HUDEP-2 (cell line): ENCODE measurements at regions not wholly inside any gene's neighbourhood (a gene's known extent, or its start where the extent isn't known, plus 50 kb on each side); places are given as distances from the start of the nearest gene placed in this dataset.

Experiments used
- DNase-seq, 76 experiments: peaks; one replicate each; lab custom pipeline; 2025; ENCODE audit not compliant: unreplicated experiment in 76 of 76; lab: John Stamatoyannopoulos, UW

- DNase-seq: no peak
Measured at GRCh38 chr1:83773059-83773458, 225.9 kb downstream of the TTLL7 start.

DNA sequence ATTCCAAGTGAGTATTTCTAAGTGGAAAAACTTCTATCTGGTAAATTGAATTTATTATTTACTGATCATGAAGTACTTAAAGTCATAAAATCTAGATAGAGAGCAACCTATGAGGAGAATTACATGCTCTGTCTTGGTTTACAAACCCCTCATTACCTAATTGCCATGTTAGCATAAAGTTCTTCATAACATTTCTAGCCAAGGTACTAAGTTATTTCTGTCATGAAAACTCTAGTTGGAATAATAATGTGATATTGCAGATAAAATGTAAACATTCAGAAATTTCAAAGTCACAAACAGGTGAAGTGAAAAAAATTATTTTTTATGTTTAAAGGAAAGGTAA is 228.6 kb downstream of the TTLL7 start:
- DNase-seq: no peak

- no peak for DNase-seq
Measured at GRCh38 chr1:83769594-83770318, 229.2 kb downstream of the TTLL7 start.

DNA sequence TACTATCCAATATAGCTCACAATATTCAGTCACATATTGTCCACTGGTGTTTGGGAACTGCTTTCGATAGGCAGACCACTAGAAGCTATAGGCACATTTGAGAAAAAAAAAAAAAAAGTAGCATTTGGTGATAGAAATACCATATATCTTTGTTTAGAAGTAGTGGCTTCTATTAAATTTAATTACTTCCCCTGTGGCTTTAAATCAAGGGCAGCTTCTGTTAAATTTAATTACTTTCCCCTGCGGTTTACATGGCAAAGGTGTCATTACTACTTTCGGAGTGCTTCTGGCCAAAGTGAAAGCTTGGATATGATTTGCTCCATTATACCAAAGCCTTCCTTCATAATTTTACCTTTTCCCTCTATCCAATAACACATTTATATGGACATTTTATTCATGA is 229.9 kb downstream of the TTLL7 start:
- no peak for DNase-seq

DNA sequence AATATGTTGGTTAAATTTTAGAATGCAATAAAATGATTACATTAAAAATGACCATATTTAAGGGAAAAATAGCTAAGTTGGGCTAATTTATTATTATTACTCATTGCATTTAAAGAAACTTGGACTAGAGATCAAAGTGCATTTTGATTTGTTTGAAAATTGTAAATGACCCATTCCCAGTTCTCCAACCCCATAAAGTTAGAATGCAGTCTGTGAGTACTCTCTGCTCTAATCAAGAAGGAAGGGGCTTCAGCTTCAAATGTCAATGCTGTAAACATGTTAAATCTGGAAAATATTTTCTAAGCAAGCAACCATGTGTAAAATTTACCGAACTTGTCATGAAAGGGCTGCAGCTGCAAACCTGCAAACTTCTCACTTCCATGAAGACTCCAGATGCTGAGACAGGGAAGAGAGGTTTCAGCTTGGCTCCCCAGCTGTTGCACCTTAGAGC is 232.7 kb downstream of the TTLL7 start:
- DNase-seq: no peak

- DNase-seq: no peak
Measured at GRCh38 chr1:83765125-83765524, 233.8 kb downstream of the TTLL7 start.

DNA sequence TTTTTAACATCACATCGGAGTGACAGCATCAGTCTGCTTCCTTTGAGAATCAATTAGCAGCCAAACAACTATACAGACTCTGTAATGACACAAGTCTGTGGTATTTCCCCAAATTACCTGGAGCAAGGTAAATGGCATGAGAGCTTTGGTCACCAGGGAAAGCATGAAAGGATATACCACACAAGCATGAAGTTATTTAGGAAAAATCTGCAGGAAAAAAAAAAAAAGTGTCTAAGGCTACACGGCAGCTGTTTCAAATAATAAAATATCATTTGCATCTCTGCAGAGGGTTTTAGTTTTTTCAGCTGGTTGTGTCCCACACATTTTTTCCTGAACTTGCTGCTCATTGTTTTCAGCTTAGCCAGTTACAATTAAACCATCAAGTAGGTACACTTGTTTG is 234.7 kb downstream of the TTLL7 start:
- no peak for DNase-seq

DNA sequence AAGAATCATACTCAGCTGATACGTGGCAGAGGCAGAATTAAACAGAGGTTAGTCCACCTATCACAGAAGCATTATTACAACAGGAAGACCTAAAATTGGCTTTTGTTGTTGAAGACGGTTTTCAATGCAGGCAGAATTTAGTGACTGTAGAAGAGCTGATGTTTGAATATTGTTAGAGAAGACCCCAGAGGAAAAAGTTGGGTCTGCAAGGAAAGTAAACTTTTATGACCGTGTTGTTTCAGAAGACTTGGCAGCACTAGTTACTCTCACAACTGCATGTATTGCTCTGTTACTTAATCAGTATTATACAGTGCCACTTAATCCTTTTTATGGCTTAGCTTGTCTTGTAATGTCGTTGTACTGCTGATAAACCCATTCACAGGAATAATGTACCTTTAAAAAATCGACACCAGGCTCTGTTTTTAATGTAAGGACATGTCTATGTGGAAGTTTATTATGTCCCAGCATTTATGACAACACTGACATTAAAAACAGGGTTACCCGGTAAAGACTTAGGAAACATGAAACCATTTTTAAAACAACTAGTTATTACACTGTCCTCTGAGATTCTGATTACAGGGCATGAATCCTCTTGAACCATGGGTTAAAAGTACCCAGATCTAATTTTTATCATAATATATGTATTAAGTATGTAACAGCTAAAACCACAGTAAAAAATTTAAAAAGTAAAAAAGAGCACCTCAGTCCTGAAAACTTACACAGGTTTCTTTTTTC is 235.4 kb downstream of the TTLL7 start:
- DNase-seq: no peak

- no peak for DNase-seq
Measured at GRCh38 chr1:83762416-83762815, 236.5 kb downstream of the TTLL7 start.

DNA sequence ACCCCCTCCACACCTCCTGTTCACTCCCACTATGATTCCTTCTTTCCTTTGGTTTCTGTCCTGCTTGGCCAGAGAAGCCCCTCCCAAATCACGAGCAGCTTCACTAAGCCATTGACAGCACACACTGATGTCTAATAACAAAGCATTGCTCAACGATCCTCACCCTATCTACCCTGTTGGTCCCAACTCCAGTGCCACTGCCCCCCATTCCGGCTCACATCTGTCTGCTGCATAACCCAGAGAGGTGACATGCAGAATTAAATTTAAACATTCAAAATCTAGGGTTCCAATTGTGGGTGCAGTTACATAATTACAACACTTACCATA is 236.9 kb downstream of the TTLL7 start:
- no peak for DNase-seq

- no peak for DNase-seq
Measured at GRCh38 chr1:83761167-83762038, 237.5 kb downstream of the TTLL7 start.

DNA sequence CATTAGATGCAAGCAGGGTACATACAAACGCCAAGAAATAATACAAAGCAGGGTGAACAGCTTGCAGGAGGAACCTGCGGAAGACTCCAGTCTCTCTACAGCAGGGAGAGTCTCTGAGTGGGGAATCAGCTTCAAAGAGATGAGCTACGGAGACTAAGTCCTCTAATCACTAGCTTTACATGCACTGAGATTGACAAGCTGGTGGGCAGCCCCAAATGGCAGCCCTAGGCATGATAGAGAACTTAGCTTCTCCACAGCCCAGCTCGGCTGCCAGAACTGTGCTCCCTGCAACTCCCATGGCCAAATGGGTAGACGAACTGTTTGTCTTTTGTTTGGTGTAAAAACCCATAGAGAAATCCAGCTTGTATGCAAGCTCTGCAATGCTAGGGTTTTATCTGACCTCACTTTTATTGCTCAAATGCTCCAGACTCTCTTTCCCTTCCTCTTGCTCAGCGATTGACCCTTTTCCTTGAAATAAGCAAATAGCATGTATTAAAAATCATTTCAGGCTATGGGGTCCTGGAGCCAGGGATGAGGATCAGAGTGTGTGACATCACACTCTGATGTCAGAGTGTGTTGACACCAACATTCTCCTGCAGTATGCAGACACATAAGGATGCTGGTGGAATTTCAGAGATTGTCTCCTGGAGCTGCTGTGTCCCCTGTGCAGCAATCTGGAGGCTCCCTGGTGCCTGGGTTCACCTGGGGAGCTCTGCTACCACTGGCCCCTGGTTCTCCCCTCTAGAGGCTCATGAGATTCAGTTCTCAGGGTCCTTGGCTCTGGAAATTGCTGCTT is 238.5 kb downstream of the TTLL7 start:
- DNase-seq: no peak

DNA sequence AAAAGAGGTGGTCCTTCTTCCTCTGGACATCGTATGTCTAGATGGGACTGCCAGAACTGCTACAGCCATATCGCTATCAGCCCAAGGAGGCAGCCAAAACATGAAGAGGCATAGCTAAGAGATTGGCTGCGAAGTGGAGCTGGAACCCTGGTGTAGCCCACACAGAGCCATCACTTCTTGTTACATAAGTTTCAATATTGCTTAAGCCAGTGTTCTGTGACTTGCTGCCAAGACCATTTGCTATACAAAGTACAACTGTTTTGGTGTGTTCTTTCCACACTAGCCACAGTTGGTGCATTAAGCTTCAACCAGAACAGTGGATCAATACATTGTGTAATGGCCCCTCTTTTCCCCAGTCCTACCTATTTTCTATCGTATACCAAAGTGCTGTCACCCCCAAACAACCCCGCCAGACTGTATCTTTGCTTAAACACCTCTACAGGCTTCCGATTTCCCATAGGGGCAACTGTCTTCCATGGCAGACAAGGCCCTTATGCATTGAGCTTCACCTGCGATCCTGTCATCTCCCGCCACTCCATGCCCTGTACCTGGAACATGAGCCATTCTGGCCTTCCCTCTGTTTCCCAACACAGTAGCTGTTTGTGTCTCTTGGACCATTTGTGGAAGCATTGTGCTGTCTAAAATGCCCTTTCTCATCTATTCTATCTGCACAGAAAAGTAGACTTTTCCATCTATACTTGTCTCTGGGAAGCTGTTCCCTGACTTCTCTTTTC is 241.8 kb downstream of the TTLL7 start:
- no peak for DNase-seq

DNA sequence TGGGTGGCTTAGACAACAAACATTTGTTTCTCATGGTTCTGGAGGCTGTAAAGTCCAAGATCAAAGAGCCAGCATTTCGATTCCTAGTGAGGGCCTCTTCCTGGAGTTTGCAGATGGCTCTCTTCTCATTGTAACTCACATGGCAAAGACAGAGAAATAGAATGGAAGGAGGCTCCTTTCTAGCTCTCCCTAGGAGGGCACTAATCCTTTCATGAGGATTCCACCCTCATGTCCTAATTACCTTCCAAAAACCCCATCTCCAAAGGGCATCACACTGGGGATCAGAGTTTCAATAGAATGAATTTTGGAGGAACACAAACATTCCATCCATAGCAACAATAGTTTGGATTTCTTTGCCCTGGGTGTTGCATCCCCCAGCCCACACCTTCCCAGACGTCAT is 247.3 kb downstream of the TTLL7 start:
- DNase-seq: no peak

- no peak for DNase-seq
Measured at GRCh38 chr1:83750201-83750600, 248.7 kb downstream of the TTLL7 start.

- DNase-seq: no peak
Measured at GRCh38 chr1:83747853-83748482, 251.0 kb downstream of the TTLL7 start.

DNA sequence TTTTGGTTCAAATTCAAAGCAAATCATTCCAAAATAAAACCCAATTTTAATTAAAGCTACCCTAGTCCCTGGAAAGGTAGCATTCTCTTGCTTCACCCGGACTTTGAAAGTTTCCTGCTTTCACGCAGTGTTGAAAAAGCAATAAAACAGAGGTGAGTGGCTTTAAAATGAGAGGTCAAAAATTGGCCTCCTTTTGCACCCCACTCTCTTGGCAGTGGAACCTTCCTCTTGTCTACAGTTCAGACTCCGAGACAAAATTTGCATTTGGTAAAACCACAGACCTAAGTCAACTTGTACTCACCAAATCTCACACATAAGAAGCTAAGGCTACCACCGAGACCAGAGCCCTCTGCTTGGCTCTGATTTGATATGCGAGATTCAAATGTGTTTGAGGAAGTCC is 252.7 kb downstream of the TTLL7 start:
- no peak for DNase-seq

GRCh38 chr1:83742446-83742845 is 256.5 kb downstream of the TTLL7 start:
- DNase-seq: no peak

DNA sequence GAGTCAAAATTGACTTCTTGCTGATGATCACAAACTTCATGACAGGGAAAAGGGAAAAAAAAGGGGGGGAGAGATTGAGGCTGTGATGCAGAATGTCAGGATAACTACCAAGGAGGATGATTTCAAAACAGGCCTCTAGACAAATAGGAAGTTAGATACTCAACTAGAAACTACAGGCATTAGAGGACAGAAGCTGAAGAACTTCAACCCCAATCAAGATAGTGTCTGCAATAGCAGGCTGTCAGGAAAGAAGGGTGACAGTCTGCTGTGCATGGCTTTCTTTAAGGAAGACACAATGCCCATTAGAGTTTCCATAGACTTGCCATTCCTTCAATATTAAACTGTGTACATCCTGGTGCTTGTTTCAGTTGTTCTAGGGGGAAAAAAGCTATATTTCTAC is 257.2 kb downstream of the TTLL7 start:
- DNase-seq: no peak

DNA sequence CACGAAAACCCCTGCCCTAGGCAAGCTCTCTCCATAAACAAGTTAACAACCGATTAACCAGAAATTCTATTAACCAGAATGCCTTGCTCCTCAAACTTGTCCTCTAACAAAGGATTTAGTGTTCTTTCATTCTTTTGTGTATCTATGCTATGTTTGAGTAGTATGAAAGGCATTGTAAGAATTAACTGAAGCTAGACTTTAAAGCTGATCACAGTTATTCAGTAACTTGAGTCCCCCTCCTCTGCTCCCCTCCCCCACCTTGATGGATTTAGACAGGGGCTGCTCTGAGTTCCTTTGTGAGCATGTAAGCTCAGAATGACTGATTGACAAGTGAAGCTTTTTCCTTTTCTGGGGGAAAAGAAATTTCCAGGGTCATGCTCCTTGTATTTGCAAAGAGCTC is 257.6 kb downstream of the TTLL7 start:
- DNase-seq: no peak
